ENCODE measurements at regions not wholly inside any gene's neighbourhood (a gene's known extent, or its start where the extent isn't known, plus 50 kb on each side); places are given as distances from the start of the nearest gene placed in this dataset.

- H3K4me3 Mint-ChIP-seq, result no peak overlapping the region
- H3K27me3 Mint-ChIP-seq, result peaks cover 2% of the 10 kb centered on the region
- peaks cover 9% of the 10 kb centered on the region for H3K4me1 Mint-ChIP-seq
- DNase-seq (ENCODE audit: low spot score in 2 of 2) (no peak), ATAC-seq (ENCODE audit: low read depth) (no peak)
- H3K36me3 Mint-ChIP-seq, result peaks cover 9% of the 10 kb centered on the region
- H3K9me3 Mint-ChIP-seq, result peaks cover 6% of the 10 kb centered on the region
- H3K27ac Mint-ChIP-seq, result no peak overlapping the region
Observed at GRCh38 chr18:64318547-64318946, 169.7 kb upstream of the LINC00305 start.

- H3K4me3 Mint-ChIP-seq, result no peak overlapping the region
- no peaks in the 10 kb centered on the region for H3K9me3 Mint-ChIP-seq
- no peaks in the 10 kb centered on the region for H3K36me3 Mint-ChIP-seq
- ATAC-seq (ENCODE audit: low read depth) (no peak), DNase-seq (ENCODE audit: low spot score in 2 of 2) (no peak)
- H3K27ac Mint-ChIP-seq, result no peak overlapping the region
- no peaks in the 10 kb centered on the region for H3K4me1 Mint-ChIP-seq
- no peaks in the 10 kb centered on the region for H3K27me3 Mint-ChIP-seq
Observed at GRCh38 chr18:64311859-64312258, 163.0 kb upstream of the LINC00305 start.

GRCh38 chr18:64295839-64296238 is 147.0 kb upstream of the LINC00305 start:
- Mint-ChIP-seq H3K4me1 (no peaks in the 10 kb centered on the region), H3K9me3 (no peaks in the 10 kb centered on the region), H3K36me3 (no peaks in the 10 kb centered on the region), H3K4me3 (no peak overlapping the region), H3K27me3 (no peaks in the 10 kb centered on the region), H3K27ac (no peak overlapping the region)
- ATAC-seq (ENCODE audit: low read depth), result no peak
- DNase-seq (ENCODE audit: low spot score in 2 of 2), result no peak

GRCh38 chr18:64294967-64295366 is 146.1 kb upstream of the LINC00305 start:
- Mint-ChIP-seq H3K27ac (no peak overlapping the region), H3K9me3 (no peaks in the 10 kb centered on the region), H3K4me3 (no peak overlapping the region), H3K4me1 (no peaks in the 10 kb centered on the region), H3K27me3 (no peaks in the 10 kb centered on the region), H3K36me3 (no peaks in the 10 kb centered on the region)
- no peak for DNase-seq (ENCODE audit: low spot score in 2 of 2)
- ATAC-seq (ENCODE audit: low read depth), result no peak

GRCh38 chr18:64288432-64288831 is 139.5 kb upstream of the LINC00305 start:
- DNase-seq (ENCODE audit: low spot score in 2 of 2) (no peak), ATAC-seq (ENCODE audit: low read depth) (no peak)
- no peaks in the 10 kb centered on the region for H3K9me3 Mint-ChIP-seq
- H3K4me1 Mint-ChIP-seq, result no peaks in the 10 kb centered on the region
- no peak overlapping the region for H3K4me3 Mint-ChIP-seq
- no peaks in the 10 kb centered on the region for H3K36me3 Mint-ChIP-seq
- no peak overlapping the region for H3K27ac Mint-ChIP-seq
- H3K27me3 Mint-ChIP-seq, result no peaks in the 10 kb centered on the region

GRCh38 chr18:64287926-64288325 is 139.0 kb upstream of the LINC00305 start:
- Mint-ChIP-seq H3K27ac (no peak overlapping the region), H3K4me3 (no peak overlapping the region), H3K4me1 (no peaks in the 10 kb centered on the region), H3K9me3 (no peaks in the 10 kb centered on the region), H3K36me3 (no peaks in the 10 kb centered on the region), H3K27me3 (no peaks in the 10 kb centered on the region)
- ATAC-seq (ENCODE audit: low read depth) (no peak), DNase-seq (ENCODE audit: low spot score in 2 of 2) (no peak)

- Mint-ChIP-seq H3K36me3 (no peaks in the 10 kb centered on the region), H3K4me3 (no peak overlapping the region), H3K4me1 (no peaks in the 10 kb centered on the region), H3K27ac (no peak overlapping the region), H3K9me3 (no peaks in the 10 kb centered on the region), H3K27me3 (no peaks in the 10 kb centered on the region)
- no peak for ATAC-seq (ENCODE audit: low read depth)
- no peak for DNase-seq (ENCODE audit: low spot score in 2 of 2)
Observed at GRCh38 chr18:64283059-64283458, 134.2 kb upstream of the LINC00305 start.

GRCh38 chr18:64278026-64278425 is 129.1 kb upstream of the LINC00305 start:
- DNase-seq (ENCODE audit: low spot score in 2 of 2) (no peak), ATAC-seq (ENCODE audit: low read depth) (no peak)
- Mint-ChIP-seq H3K4me3 (no peak overlapping the region), H3K36me3 (no peaks in the 10 kb centered on the region), H3K9me3 (no peaks in the 10 kb centered on the region), H3K4me1 (no peaks in the 10 kb centered on the region), H3K27ac (no peak overlapping the region), H3K27me3 (no peaks in the 10 kb centered on the region)

GRCh38 chr18:64276311-64277090 is 127.6 kb upstream of the LINC00305 start:
- Mint-ChIP-seq H3K27ac (no peak overlapping the region), H3K36me3 (no peaks in the 10 kb centered on the region), H3K4me3 (no peak overlapping the region), H3K27me3 (no peaks in the 10 kb centered on the region), H3K4me1 (no peaks in the 10 kb centered on the region), H3K9me3 (no peaks in the 10 kb centered on the region)
- ATAC-seq (ENCODE audit: low read depth) (no peak), DNase-seq (ENCODE audit: low spot score in 2 of 2) (no peak)

GRCh38 chr18:64275593-64276300 is 126.9 kb upstream of the LINC00305 start:
- ATAC-seq (ENCODE audit: low read depth), result no peak
- no peak overlapping the region for H3K4me3 Mint-ChIP-seq

GRCh38 chr18:64273724-64274123 is 124.8 kb upstream of the LINC00305 start:
- Mint-ChIP-seq H3K36me3 (no peaks in the 10 kb centered on the region), H3K4me1 (no peaks in the 10 kb centered on the region), H3K4me3 (no peak overlapping the region), H3K27me3 (peaks cover 3% of the 10 kb centered on the region), H3K9me3 (no peaks in the 10 kb centered on the region), H3K27ac (no peak overlapping the region)
- ATAC-seq (ENCODE audit: low read depth) (no peak), DNase-seq (ENCODE audit: low spot score in 2 of 2) (no peak)

More at GRCh38 chr18:64275593-64276300, 126.9 kb upstream of the LINC00305 start:
- no peaks in the 10 kb centered on the region for H3K27me3 Mint-ChIP-seq
- no peaks in the 10 kb centered on the region for H3K36me3 Mint-ChIP-seq
- H3K9me3 Mint-ChIP-seq, result no peaks in the 10 kb centered on the region
- no peak overlapping the region for H3K27ac Mint-ChIP-seq
- no peak for DNase-seq (ENCODE audit: low spot score in 2 of 2)
- no peaks in the 10 kb centered on the region for H3K4me1 Mint-ChIP-seq

GRCh38 chr18:64271975-64272659 is 123.2 kb upstream of the LINC00305 start:
- no peak for ATAC-seq (ENCODE audit: low read depth)
- H3K27me3 Mint-ChIP-seq, result peaks cover 3% of the 10 kb centered on the region
- H3K36me3 Mint-ChIP-seq, result no peaks in the 10 kb centered on the region
- H3K4me3 Mint-ChIP-seq, result no peak overlapping the region
- H3K4me1 Mint-ChIP-seq, result no peaks in the 10 kb centered on the region
- H3K9me3 Mint-ChIP-seq, result no peaks in the 10 kb centered on the region
- DNase-seq (ENCODE audit: low spot score in 2 of 2), result no peak
- no peak overlapping the region for H3K27ac Mint-ChIP-seq

- Mint-ChIP-seq H3K9me3 (no peaks in the 10 kb centered on the region), H3K36me3 (no peaks in the 10 kb centered on the region), H3K27me3 (peaks cover 3% of the 10 kb centered on the region), H3K4me1 (no peaks in the 10 kb centered on the region), H3K27ac (no peak overlapping the region), H3K4me3 (no peak overlapping the region)
- no peak for DNase-seq (ENCODE audit: low spot score in 2 of 2)
- no peak for ATAC-seq (ENCODE audit: low read depth)
Observed at GRCh38 chr18:64271246-64271645, 122.4 kb upstream of the LINC00305 start.

GRCh38 chr18:64270608-64271007 is 121.7 kb upstream of the LINC00305 start:
- no peak overlapping the region for H3K27ac Mint-ChIP-seq
- no peaks in the 10 kb centered on the region for H3K9me3 Mint-ChIP-seq
- H3K36me3 Mint-ChIP-seq, result no peaks in the 10 kb centered on the region

More at GRCh38 chr18:64270608-64271007, 121.7 kb upstream of the LINC00305 start:
- peaks cover 3% of the 10 kb centered on the region for H3K27me3 Mint-ChIP-seq
- no peak overlapping the region for H3K4me3 Mint-ChIP-seq
- DNase-seq (ENCODE audit: low spot score in 2 of 2) (no peak), ATAC-seq (ENCODE audit: low read depth) (no peak)
- no peaks in the 10 kb centered on the region for H3K4me1 Mint-ChIP-seq
